ENCODE measurements at regions not wholly inside any gene's neighbourhood (a gene's known extent, or its start where the extent isn't known, plus 50 kb on each side); places are given as distances from the start of the nearest gene placed in this dataset.

GRCh38 chr7:116403265-116403664 is 96.3 kb upstream of the CAV2 start:
- no peak for TF ChIP-seq CTCF (conservative IDR thresholded peaks at IDR 0.05; ENCODE audit: low read depth, low read length)
- no peak for TF ChIP-seq EZH2 (IDR thresholded peaks at IDR 0.05; ENCODE audit: borderline replicate concordance, low read depth, low read length, poor library complexity, severe bottlenecking)

Measured in A673 (cell line).